HCT116 (cell line): ENCODE measurements at regions not wholly inside any gene's neighbourhood (a gene's known extent, or its start where the extent isn't known, plus 50 kb on each side); places are given as distances from the start of the nearest gene placed in this dataset.

Experiments used
- ATAC-seq: fragments of 200-7000 bp; cut with Tn5 transposase; 2 replicates; pipeline ENCODE4 v1.9.1; 2020; ENCODE audit warnings: mild to moderate bottlenecking, moderate library complexity
- BruUV-seq: library from RNA; stranded (reverse); fragments of 400-500 nt; replicated peaks from 2 replicates; lab custom pipeline; 2021; lab: Mats Ljungman, UMichigan
- CTCF ChIA-PET: fragments of 300-600 bp; sonication (Branson Sonifier 250); formaldehyde crosslinking; loops from one replicate; lab custom pipeline; 2021; ENCODE audit warnings: antibody characterized with exemption; lab: Charles Lee
- POLR2A ChIA-PET: fragments of 300-600, 350-600 bp; sonication (Branson Sonifier 250); formaldehyde crosslinking; loops from one replicate; lab custom pipeline; 2021; ENCODE audit warnings: antibody characterized with exemption; lab: Charles Lee
- RAD21 ChIA-PET, 2 experiments: fragments of 300-600 bp; sonication (Branson Sonifier 250); formaldehyde crosslinking; loops; one replicate each; lab custom pipeline; 2023; ENCODE audit warnings: low total read pairs in 2 of 2; ENCODE audit not compliant: uncharacterized antibody in 2 of 2, unreplicated experiment in 2 of 2, low non-redundant PET in 1 of 2; lab: Charles Lee
- DNase-seq: peaks from one replicate; pipeline ENCODE4 v3.0.0-alpha.2; 2010; ENCODE audit warnings: low read depth, low spot score
- H2AFZ ChIP-seq: fragments of 200-600 bp; shearing (Covaris generic), sonication (generic); 2 replicates; pipeline ENCODE4 v1.6.1; 2017; ENCODE audit warnings: low read depth, mixed run types, mixed read lengths, antibody characterized with exemption, low read length; ENCODE audit not compliant: poor library complexity, severe bottlenecking
- H3K27ac ChIP-seq: 2 replicates; pipeline ENCODE4 v1.5.1; 2012; ENCODE audit warnings: low read depth, low read length
- H3K27me3 ChIP-seq: fragments of 200-600 bp; sonication (generic); 2 replicates; pipeline ENCODE4 v1.6.1; 2016; ENCODE audit warnings: mixed run types, low read length, mixed read lengths; ENCODE audit not compliant: insufficient read depth
- H3K36me3 ChIP-seq, 2 experiments: fragments of 200-500 bp in 1 of 2; fragments of 200-600 bp in 1 of 2; sonication (Bioruptor generic) in 1 of 2; sonication (generic) in 1 of 2; 2 replicates each; pipeline versions ENCODE4 v1.5.1 to v1.6.1; 2014 to 2016; ENCODE audit warnings: low read length in 2 of 2, inconsistent platforms in 1 of 2, mixed read lengths in 1 of 2, mixed run types in 1 of 2; ENCODE audit not compliant: insufficient read depth in 2 of 2, control insufficient read depth in 1 of 2
- H3K4me1 ChIP-seq, 2 experiments: fragments of 200-600 bp in 1 of 2; sonication (generic) in 1 of 2; 2 replicates each; pipeline versions ENCODE4 v1.5.1 to v1.6.1; 2012 to 2017; ENCODE audit warnings: low read length in 2 of 2, inconsistent platforms in 1 of 2, mild to moderate bottlenecking in 1 of 2, mixed read lengths in 1 of 2, mixed run types in 1 of 2, moderate library complexity in 1 of 2; ENCODE audit not compliant: insufficient read depth in 2 of 2, control insufficient read depth in 1 of 2
- H3K4me2 ChIP-seq: fragments of 200-600 bp; sonication (generic); 2 replicates; pipeline ENCODE4 v1.6.1; 2017; ENCODE audit warnings: mixed run types, low read length, mixed read lengths
- H3K4me3 ChIP-seq, 2 experiments: fragments of 200-600 bp in 1 of 2; sonication (generic) in 1 of 2; replicated peaks in 1 of 2; 2 replicates each; pipeline ENCODE4 v1.5.1; 2011 to 2016; ENCODE audit warnings: low read length in 2 of 2, control low read depth in 1 of 2, low read depth in 1 of 2, mild to moderate bottlenecking in 1 of 2, mixed read lengths in 1 of 2, mixed run types in 1 of 2
- H3K79me2 ChIP-seq: fragments of 200-600 bp; sonication (generic); 2 replicates; pipeline ENCODE4 v1.6.1; 2017; ENCODE audit warnings: mild to moderate bottlenecking, mixed run types, low read length, moderate library complexity, mixed read lengths; ENCODE audit not compliant: insufficient read depth
- H3K9ac ChIP-seq: fragments of 200-600 bp; sonication (generic); 2 replicates; pipeline ENCODE4 v1.6.1; 2016; ENCODE audit warnings: low read length, mixed read lengths
- H3K9me2 ChIP-seq: fragments of 200-600 bp; sonication (generic), shearing (Covaris generic); 2 replicates; pipeline ENCODE4 v1.6.1; 2017; ENCODE audit warnings: mixed run types, mild to moderate bottlenecking, moderate library complexity; ENCODE audit not compliant: insufficient read depth
- H3K9me3 ChIP-seq, 2 experiments: fragments of 200-500 bp in 1 of 2; fragments of 200-600 bp in 1 of 2; sonication (Bioruptor generic) in 1 of 2; sonication (generic) in 1 of 2; 2 replicates each; pipeline ENCODE4 v1.6.1; 2014 to 2017; ENCODE audit warnings: low read length in 2 of 2, mixed read lengths in 2 of 2, inconsistent platforms in 1 of 2, low read depth in 1 of 2, mild to moderate bottlenecking in 1 of 2, mixed run types in 1 of 2, moderate library complexity in 1 of 2; ENCODE audit not compliant: control insufficient read depth in 1 of 2, insufficient read depth in 1 of 2
- H4K20me1 ChIP-seq: fragments of 200-600 bp; sonication (generic), shearing (Covaris generic); 2 replicates; pipeline ENCODE4 v1.6.1; 2017; ENCODE audit warnings: mixed run types, mild to moderate bottlenecking, moderate library complexity; ENCODE audit not compliant: insufficient read depth
- CEBPB ChIP-seq: IDR thresholded peaks from 2 replicates; pipeline ENCODE4 v1.6.1; 2012; ENCODE audit warnings: low read depth
- EGR1 ChIP-seq: IDR thresholded peaks from 2 replicates; pipeline ENCODE4 v1.6.1; 2012; ENCODE audit warnings: low read depth
- ELF1 ChIP-seq: IDR thresholded peaks from 2 replicates; pipeline ENCODE4 v1.6.1; 2012; ENCODE audit warnings: low read depth, borderline replicate concordance
- EZH2 ChIP-seq: fragments of 200-600 bp; sonication (generic); IDR thresholded peaks from 2 replicates; pipeline ENCODE4 v1.6.1; 2017; ENCODE audit warnings: antibody characterized with exemption, mixed run types
- FOSL1 ChIP-seq: IDR thresholded peaks from 2 replicates; pipeline ENCODE4 v1.6.1; 2012; ENCODE audit warnings: low read depth
- POLR2A ChIP-seq: IDR thresholded peaks from 2 replicates; pipeline ENCODE4 v1.7.0; 2011; ENCODE audit warnings: borderline replicate concordance; ENCODE audit not compliant: insufficient read depth, insufficient read length; ENCODE audit errors: extremely low read depth
- POLR2AphosphoS5 ChIP-seq: IDR thresholded peaks from 2 replicates; pipeline ENCODE4 v1.6.1; 2011; ENCODE audit warnings: mild to moderate bottlenecking, low read depth, low read length, moderate library complexity
- SIN3A ChIP-seq: IDR thresholded peaks from 2 replicates; pipeline ENCODE4 v1.6.1; 2012; ENCODE audit warnings: low read depth
- SP1 ChIP-seq: IDR thresholded peaks from 2 replicates; pipeline ENCODE4 v1.6.1; 2012; ENCODE audit warnings: low read depth
- SRF ChIP-seq: IDR thresholded peaks from 2 replicates; pipeline ENCODE4 v1.6.1; 2012; ENCODE audit warnings: low read depth
- TCF7L2 ChIP-seq: IDR thresholded peaks from 2 replicates; pipeline ENCODE4 v1.7.0; 2011; ENCODE audit warnings: borderline replicate concordance, inconsistent platforms; ENCODE audit not compliant: insufficient read depth, insufficient read length; ENCODE audit errors: extremely low read depth
- YY1 ChIP-seq: IDR thresholded peaks from 2 replicates; pipeline ENCODE4 v1.6.1; 2011; ENCODE audit warnings: low read length, low read depth, moderate library complexity, mild to moderate bottlenecking; ENCODE audit not compliant: insufficient replicate concordance; ENCODE audit errors: extremely low read depth
- intact Hi-C: fragments of 100-400 bp; cut with micrococcal nuclease; formaldehyde crosslinking; loops from 2 replicates; pipeline ENCODE4 v1.10.0; 2022
- TF ChIP-seq, protein P1 (sequence below): IDR thresholded peaks from 2 replicates; pipeline ENCODE4 v1.6.1; 2011; ENCODE audit warnings: mild to moderate bottlenecking, low read length, moderate library complexity; ENCODE audit not compliant: insufficient replicate concordance; ENCODE audit errors: extremely low read depth
- TF ChIP-seq, protein P2 (sequence below): IDR thresholded peaks from 2 replicates; pipeline ENCODE4 v1.6.1; 2012

DNA sequence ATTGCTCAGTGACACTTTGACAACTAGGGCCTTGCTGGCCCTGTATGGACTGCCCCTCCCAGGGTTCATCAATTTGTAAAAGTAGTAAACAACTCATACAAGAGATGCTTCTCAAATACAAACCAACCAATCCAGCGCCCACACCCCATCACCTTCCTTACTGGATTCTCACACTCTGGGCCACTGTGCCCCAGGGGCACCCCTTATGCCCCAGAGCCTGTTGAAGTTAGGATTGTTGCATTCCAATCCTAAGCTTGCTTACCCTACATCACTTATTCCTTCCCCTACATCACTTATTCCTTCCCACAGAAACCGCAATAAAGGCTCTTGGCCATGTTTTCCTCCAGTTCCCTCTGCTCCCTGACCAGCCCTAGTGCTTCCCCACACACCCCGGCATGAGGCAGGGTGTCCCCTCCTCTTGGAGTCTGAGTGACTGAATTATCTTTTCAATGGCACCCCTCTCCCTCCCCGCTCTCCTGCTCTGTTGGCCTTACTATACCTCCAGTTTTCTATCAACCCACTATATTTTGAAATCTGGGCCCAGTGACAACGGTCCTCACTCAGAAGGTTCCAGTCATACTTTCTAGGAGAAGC lies 182.4 kb upstream of the S1PR3 start:
- H3K36me3 ChIP-seq, result no peaks in the 10 kb centered on the region
- CTCF ChIA-PET, result no interaction called here

More for the DNA sequence above, 182.4 kb upstream of the S1PR3 start:
- no TSS peak for BruUV-seq
- no peak overlapping the region for H3K27ac ChIP-seq
- H3K9ac ChIP-seq, result no peak overlapping the region
- no peaks in the 10 kb centered on the region for H3K79me2 ChIP-seq
- RAD21 ChIA-PET, result no interaction called here
- no peak overlapping the region for H3K4me3 ChIP-seq
- TF ChIP-seq SIN3A (no peak), FOSL1 (no peak), TCF7L2 (no peak), POLR2A (no peak), CEBPB (no peak), POLR2AphosphoS5 (no peak), ELF1 (no peak), SP1 (no peak), SRF (no peak), YY1 (no peak), EGR1 (no peak), EZH2 (no peak)
- TF ChIP-seq, protein P1, sequence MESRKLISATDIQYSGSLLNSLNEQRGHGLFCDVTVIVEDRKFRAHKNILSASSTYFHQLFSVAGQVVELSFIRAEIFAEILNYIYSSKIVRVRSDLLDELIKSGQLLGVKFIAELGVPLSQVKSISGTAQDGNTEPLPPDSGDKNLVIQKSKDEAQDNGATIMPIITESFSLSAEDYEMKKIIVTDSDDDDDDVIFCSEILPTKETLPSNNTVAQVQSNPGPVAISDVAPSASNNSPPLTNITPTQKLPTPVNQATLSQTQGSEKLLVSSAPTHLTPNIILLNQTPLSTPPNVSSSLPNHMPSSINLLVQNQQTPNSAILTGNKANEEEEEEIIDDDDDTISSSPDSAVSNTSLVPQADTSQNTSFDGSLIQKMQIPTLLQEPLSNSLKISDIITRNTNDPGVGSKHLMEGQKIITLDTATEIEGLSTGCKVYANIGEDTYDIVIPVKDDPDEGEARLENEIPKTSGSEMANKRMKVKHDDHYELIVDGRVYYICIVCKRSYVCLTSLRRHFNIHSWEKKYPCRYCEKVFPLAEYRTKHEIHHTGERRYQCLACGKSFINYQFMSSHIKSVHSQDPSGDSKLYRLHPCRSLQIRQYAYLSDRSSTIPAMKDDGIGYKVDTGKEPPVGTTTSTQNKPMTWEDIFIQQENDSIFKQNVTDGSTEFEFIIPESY, result no peak
- TF ChIP-seq, protein P2, sequence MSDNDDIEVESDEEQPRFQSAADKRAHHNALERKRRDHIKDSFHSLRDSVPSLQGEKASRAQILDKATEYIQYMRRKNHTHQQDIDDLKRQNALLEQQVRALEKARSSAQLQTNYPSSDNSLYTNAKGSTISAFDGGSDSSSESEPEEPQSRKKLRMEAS, result no peak
- TF ChIP-seq, all 23 proteins: peak for 0
- no peak for DNase-seq
- H3K9me3 ChIP-seq, result no peaks in the 10 kb centered on the region
- ATAC-seq, result no peak
- intact Hi-C loops, result no loop called here
- no peaks in the 10 kb centered on the region for H3K4me1 ChIP-seq
- H3K27me3 ChIP-seq, result no peaks in the 10 kb centered on the region
- POLR2A ChIA-PET, result no interaction called here
- H4K20me1 ChIP-seq, result no peaks in the 10 kb centered on the region
- H2AFZ ChIP-seq, result no peak overlapping the region
- no peaks in the 10 kb centered on the region for H3K9me2 ChIP-seq
- no peak overlapping the region for H3K4me2 ChIP-seq
